Daoy (cell line): ENCODE measurements at regions not wholly inside any gene's neighbourhood (a gene's known extent, or its start where the extent isn't known, plus 50 kb on each side); places are given as distances from the start of the nearest gene placed in this dataset.
"Not testable (repeated sequence)": the region's sequence is repeated elsewhere in the genome, so short reads cannot be mapped to it uniquely, and the experiment has no call there.

Source experiments
- DNase-seq: peaks from one replicate; pipeline ENCODE4 v3.0.0-alpha.2; 2015; ENCODE audit warnings: low read depth

DNA sequence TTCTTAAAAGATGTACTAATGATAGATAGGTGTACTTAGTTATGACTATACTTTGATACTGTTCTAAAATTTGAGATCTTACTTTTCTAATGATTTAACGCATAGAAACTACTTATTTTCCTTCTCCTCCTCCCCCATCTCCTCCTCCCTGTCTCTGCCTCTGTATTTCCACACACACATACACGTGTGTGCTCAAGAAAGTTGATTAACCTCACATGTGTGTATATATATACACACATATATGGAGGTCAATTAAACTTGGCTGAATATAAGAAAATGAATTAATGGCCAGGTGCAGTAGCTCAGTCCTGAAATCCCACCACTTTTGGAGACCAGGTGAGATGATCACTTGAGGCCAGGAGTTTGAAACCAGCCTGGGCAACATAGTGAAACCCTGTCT lies 362.7 kb upstream of the SYT1 start:
- DNase-seq: no peak

- DNase-seq: no peak
Measured at GRCh38 chr12:78519422-78519821, 345.2 kb upstream of the SYT1 start.

DNA sequence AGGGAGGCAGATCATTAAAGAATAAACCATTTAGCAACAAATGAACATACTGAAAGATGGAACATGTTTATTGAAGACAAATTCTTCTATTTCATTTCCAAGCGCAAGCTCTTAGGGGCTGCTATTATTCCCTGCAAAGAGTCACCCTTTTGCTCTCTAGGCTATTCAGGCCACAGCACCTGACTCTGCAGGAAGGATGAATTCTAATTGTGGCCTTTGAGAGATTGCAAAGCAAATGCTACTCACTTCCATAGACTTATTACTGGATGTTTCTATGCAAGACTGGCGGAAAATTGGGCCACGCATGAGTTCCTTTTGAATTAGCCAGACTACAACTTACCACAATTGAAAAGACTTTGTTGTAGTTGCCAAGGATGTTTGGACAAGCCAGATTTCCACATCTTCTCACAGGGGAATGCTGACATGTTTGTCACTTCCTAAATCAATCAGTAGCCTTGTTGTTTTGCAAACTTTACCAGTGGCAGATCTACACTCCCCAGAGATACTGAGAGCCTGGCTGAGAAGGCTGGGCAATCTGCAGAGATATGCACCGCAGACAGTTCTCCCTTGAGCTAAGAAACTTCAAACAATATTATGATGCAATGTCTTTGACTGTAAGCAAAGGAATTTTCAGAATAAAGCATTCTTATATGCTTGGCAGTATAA lies 334.3 kb upstream of the SYT1 start:
- no peak for DNase-seq

DNA sequence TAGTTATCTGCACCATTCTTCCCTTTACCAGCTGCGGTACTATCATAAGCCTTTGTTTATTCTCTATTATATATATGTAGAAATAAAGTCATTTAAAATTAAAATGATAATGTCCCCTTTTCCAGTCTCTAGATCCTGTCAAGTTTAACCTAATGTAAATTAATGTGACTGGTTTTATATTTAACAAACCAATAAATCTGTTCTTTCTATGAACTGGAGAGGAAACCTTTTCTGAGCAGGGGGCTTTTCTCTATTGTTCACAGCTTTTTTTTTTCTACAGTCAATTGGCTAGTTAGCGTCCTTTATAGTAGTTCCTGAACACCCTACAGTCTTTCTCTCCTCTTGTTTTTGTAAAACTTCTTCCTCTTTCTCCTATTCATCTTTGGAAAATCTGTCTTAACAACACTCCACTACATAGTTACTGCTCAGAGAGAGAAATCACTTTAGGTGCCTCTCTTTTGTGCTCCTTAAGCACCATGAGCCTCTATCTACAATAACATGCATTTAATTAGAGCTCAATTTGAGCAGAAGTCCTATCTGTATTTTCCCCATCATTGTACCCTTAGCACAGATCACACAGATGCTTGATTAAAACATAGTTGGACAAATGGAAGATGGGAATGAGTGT lies 332.6 kb upstream of the SYT1 start:
- no peak for DNase-seq

DNA sequence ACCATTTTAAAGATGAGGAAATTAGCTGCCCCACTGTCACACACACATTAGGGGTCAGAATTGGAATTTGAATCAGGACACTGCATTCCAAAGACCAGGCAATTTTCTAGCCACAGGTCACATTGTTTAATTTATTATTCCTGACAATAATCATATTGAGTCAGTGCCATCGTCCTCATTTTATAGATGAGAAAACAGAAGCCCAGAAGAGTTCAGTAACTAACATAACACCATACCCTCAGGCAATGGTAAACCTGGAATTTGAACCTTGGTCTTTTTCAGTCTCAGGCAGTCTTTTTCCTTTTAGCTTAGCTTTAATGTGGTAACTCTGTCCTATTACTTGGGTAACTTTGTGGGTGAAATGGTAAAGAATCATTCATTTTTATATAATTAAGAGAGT lies 330.3 kb upstream of the SYT1 start:
- no peak for DNase-seq

GRCh38 chr12:78540606-78541336 lies 323.8 kb upstream of the SYT1 start:
- DNase-seq: no peak

DNA sequence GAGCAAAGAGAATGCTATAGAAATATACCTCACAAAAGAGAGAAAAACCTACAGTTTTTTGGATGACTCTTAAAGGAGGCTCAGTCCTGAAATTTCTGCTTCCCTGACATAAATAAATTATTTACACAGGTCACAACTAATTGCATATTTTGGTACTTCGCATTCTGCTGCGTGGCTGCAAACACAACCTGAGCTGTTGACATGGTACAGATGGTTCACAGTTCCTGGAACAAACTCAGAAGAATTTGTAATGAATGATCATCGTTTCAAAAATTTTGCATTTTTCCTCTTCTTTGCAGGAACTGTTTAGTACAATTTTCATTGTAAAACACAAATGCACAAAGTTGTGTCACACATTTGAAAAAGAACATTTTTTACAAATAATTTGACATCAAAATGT lies 313.7 kb upstream of the SYT1 start:
- no peak for DNase-seq

- no peak for DNase-seq
Measured at GRCh38 chr12:78555802-78556201, 308.8 kb upstream of the SYT1 start.

DNA sequence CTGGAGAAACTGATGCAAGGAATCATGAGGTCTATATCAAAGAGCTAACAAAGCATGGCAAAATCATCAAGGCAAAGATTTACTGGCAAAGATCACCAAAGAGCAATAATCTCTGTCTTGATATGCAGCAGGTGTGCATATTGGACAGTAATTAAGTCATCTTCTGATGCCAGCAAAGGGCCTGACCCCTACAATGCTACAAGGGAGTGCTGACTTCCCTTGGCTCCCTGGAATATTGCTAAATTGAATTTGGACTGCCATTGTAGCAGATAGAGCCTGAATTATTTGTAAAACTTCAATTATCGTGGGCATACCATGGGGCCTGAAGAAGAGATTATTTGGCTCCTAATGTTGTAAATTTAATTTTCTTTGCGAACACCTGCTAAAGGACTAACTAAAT lies 307.9 kb upstream of the SYT1 start:
- DNase-seq: no peak

GRCh38 chr12:78559416-78559815 lies 305.2 kb upstream of the SYT1 start:
- no peak for DNase-seq

DNA sequence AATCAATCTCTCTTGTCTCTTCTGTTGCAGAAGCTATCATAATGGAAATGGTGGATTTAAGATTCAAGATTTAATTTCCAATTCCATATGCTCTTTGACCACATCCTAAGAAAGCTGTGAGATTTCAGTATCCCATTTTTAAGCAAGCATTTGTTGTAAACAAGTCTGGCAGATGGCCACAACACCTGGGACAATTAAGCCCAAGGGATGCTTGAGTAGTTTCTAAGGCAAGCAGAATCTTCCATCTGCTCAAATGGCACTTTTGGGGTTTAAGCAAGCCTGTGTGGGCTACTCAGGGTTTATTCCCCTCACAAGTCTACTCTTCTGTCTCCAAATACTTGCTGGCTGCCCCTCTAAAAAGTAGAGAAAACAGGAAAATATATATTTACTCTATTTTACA lies 304.7 kb upstream of the SYT1 start:
- DNase-seq: no peak

DNA sequence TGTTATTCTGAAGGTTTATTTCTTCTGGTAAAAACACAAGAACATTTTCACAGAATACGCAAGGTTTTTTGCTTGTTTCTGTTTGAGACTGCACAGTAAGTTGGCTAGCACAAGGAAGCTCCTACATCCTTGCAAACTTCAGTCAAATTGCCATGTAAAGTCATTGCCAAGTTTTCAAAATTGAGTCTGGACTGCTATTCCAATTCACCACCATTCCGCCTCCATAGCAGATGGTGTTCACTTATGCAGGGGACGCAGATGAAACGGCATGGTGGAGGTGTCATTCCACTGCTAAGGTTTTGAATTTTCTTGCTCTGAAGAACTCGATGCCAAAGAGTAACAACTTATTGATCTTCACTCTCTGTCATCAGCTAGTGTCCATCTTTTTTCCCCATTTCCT lies 303.9 kb upstream of the SYT1 start:
- no peak for DNase-seq

DNA sequence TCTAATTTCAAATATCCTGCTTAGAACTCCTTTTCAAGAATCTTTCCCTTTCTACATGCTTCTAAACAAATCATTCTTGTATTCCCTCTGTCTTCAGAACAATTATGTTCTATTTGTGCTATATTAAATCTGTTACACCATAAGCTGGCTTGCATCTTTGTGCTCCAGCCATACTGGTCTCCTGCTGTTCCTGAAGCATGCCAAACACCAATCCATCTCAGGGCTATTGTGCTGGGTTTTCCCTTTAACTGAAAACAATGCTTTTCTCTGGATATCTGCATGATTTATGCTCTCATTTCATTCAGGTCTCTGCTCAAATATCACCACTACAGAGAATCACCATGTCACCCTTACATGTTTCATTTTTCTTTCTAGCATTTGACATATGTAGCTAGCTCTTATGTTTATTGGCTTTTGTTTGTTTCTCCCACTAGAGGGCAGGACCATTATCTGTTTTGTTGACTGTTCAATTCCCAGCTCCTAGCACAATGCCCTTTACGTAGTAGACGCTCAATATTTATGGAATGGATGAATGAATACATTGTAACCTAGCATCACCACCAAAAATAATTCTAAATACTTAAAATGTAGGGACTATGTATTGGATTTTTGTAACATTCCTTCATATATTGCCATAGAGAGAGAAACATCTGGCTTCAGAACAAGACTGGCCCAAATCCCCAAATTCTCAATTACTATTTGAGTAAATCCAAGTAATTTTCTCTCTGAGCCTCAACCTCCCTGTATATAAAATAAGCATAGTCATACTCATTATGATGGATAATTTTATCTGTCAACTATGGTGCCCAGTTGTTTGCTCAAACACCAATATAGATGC lies 302.0 kb upstream of the SYT1 start:
- no peak for DNase-seq

DNA sequence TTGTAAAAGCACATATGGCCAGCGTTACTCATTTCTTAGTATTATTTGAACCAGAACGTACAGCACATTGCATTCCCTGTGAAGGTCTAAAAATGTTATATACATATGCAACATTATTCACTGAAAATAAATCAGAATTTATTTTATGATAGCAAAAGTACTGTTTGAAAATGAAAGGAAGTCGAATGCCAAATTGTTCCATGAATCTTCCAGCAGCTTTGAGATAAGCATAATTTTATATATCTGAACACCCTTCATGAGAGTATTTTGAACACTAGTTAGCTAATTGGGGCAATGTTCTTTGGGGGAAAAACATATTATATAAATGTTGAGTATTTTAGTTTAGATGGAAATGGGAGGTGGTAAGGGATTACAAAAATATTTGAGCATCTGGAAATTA lies 300.7 kb upstream of the SYT1 start:
- DNase-seq: no peak

- DNase-seq: no peak
Measured at GRCh38 chr12:78566456-78566855, 298.1 kb upstream of the SYT1 start.

GRCh38 chr12:78568321-78569020 lies 296.1 kb upstream of the SYT1 start:
- no peak for DNase-seq

- no peak for DNase-seq
Measured at GRCh38 chr12:78571953-78572352, 292.6 kb upstream of the SYT1 start.

DNA sequence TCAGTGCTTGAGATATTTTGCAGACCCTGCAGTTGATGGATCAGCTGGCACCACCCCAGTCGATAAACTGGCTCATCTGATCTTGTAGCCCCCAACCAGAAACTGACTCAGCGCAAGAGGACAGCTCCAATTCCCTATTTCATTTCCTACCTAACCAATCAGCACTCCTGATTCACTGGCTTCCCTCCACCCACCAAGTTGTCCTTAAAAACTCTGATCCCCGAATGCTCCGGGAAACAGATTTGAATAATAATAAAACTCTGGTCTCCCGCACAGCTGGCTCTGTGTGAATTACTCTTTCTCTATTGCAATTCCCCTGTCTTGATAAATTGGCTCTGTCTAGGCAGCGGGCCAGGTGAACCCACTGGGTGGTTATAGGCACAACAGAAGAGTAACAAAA lies 289.4 kb upstream of the SYT1 start:
- DNase-seq: not testable (repeated sequence)

GRCh38 chr12:78579846-78580245 lies 284.7 kb upstream of the SYT1 start:
- DNase-seq: no peak

DNA sequence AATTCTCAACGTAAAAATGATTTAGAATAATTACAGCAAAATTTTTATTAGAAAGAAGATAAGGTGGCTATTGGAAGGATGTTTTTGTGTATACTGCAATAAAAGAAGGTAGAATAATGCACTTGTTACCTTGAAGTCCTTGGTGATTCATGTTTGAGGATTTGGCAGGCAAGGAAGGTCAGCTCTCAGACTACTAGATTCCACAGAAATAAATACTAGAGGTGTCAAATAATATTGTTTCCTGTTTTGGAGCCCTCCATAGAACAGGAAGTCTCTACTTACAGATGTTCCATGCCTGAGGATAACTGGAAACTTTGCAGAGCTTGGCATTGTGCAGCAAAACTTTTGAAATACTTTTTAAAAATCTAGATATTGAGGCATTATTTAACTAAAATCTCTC lies 284.3 kb upstream of the SYT1 start:
- DNase-seq: no peak

DNA sequence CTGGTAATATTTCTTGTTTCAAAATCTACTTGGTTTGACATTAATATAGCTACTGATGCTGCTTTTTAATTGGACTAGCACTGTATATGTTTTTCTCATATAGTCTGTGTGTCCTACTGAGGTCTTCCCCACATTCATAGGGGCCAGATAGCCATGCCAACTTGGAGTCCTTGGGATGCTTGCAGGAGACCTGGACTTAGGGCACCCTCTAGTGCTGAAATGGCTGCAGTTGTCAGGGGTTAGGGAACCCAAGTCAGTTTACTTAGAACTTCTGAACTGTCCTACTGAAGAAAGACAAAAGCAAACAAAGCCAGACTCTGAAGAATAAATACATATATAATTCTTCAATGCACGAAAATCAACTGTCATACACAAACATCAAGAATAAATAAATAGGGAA lies 279.9 kb upstream of the SYT1 start:
- DNase-seq: no peak

DNA sequence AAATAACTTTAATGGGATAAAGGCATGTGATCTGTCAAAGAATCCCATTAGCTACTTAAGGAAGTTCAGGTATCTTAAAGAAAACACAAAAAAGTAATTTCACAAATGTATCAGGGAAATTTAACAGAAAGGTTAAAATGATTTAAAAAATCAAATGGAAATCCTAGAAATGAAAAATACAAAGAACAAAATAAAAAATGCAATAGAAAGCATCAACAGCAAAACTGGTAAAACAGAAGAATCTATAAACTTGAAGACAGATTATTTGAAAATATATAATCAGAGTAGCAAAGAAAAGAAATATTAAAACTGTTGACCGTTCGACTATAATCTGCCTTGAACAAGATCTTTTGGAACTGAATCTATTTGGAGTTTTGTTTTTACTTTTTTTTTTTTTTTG lies 279.4 kb upstream of the SYT1 start:
- DNase-seq: no peak
